ENCODE measurements at regions not wholly inside any gene's neighbourhood (a gene's known extent, or its start where the extent isn't known, plus 50 kb on each side); places are given as distances from the start of the nearest gene placed in this dataset.

DNA sequence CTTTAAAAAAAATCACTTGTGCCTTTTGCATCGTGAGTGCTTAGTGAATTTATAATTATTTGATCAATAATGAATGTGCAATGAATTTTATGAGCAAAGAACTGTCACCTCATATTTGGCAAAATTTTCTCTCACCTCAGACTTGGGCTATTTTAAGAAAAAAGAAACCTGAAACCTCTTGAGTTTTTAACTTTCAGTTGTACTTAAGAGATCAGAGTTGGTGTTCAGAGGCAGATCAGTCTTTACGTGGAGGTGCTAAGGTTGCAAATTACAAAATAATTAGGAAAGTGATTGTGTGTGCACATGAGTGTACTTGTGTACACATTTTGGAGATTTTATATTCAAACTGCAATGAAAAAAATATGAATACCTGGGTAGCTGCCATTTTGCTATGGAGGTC lies 218.7 kb upstream of the RBFOX1 start:
- POLR2A ChIA-PET, result no interaction called here
- CTCF ChIA-PET, result no interaction called here
- no peak for DNase-seq (ENCODE audit: extremely low spot score)
- TF ChIP-seq, protein P1, sequence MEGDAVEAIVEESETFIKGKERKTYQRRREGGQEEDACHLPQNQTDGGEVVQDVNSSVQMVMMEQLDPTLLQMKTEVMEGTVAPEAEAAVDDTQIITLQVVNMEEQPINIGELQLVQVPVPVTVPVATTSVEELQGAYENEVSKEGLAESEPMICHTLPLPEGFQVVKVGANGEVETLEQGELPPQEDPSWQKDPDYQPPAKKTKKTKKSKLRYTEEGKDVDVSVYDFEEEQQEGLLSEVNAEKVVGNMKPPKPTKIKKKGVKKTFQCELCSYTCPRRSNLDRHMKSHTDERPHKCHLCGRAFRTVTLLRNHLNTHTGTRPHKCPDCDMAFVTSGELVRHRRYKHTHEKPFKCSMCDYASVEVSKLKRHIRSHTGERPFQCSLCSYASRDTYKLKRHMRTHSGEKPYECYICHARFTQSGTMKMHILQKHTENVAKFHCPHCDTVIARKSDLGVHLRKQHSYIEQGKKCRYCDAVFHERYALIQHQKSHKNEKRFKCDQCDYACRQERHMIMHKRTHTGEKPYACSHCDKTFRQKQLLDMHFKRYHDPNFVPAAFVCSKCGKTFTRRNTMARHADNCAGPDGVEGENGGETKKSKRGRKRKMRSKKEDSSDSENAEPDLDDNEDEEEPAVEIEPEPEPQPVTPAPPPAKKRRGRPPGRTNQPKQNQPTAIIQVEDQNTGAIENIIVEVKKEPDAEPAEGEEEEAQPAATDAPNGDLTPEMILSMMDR (IDR thresholded peaks at IDR 0.05; ENCODE audit: control extremely low read depth, extremely low read depth, low read depth, missing control alignments), result no peak

DNA sequence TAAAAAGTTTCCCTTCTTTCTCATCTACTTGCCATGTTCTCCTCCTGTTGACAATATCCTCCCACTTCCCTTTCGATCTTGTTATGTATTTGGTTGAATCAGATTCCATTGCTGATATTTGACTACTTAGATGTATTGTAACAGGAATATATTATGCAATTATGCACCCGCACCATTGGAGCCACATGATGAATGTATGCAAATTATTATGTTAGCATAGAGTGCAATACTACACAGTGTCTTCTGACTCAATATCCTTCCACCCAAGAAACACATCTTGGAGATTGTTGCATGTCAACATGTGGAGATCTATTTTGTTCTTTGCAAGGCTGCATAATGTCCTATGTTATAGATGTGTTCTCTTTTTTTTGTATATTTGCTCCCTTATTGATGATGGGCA lies 219.2 kb upstream of the RBFOX1 start:
- POLR2A ChIA-PET, result no interaction called here
- no peak for DNase-seq (ENCODE audit: extremely low spot score)
- CTCF ChIA-PET, result no interaction called here

DNA sequence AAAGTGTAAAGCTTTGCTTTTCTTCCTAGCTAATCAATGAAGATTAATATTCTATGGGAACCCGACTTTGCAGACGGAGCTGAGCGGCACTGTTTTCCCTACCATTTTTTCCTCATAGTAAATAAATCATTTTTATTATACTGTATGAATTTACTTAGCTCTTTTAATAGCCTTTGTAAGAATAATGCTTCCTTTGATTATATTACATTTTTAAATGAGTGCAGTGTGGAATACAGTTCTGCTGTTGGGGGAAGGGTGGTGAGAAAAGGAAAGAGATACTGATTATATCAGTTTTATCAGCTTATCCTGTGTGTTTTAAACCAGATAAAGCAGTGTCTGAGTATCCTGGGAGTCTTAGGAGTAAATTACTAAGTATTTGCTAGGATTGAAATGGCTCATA lies 221.4 kb upstream of the RBFOX1 start:
- ChIA-PET POLR2A (no interaction called here), CTCF (interaction anchor here (0.6 to 0.8 kb wide), 2 partner anchors 10 to 44 kb away, joined by 3 read pairs; no protein-coding TSS in a partner anchor)
- no peak for DNase-seq (ENCODE audit: extremely low spot score)
- TF ChIP-seq, protein P1 (IDR thresholded peaks at IDR 0.05; ENCODE audit: control extremely low read depth, extremely low read depth, low read depth, missing control alignments), result no peak

More for the DNA sequence above, 219.2 kb upstream of the RBFOX1 start:
- TF ChIP-seq, protein P1 (IDR thresholded peaks at IDR 0.05; ENCODE audit: control extremely low read depth, extremely low read depth, low read depth, missing control alignments), result no peak

DNA sequence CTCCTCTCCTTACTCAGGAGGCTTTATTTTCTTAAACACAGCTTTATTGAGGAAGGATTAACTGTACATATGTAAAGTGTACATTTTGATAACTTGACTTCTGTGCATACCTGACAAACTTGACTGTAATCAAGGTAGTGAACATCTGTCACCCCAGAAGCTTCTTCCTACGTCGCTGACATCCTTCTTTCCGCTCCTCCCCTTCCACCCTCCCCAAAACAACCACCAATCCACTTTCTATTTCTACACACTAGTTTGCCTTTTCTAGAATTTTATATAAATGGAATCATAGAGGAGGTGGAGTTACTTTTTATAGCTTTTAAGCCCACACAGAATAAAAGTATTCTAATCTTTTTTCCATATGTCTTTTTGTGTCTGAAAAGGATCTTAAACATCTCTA lies 225.2 kb upstream of the RBFOX1 start:
- DNase-seq (ENCODE audit: extremely low spot score), result no peak
- CTCF ChIA-PET, result no interaction called here
- TF ChIP-seq, protein P1 (IDR thresholded peaks at IDR 0.05; ENCODE audit: control extremely low read depth, extremely low read depth, low read depth, missing control alignments), result no peak
- POLR2A ChIA-PET, result no interaction called here

DNA sequence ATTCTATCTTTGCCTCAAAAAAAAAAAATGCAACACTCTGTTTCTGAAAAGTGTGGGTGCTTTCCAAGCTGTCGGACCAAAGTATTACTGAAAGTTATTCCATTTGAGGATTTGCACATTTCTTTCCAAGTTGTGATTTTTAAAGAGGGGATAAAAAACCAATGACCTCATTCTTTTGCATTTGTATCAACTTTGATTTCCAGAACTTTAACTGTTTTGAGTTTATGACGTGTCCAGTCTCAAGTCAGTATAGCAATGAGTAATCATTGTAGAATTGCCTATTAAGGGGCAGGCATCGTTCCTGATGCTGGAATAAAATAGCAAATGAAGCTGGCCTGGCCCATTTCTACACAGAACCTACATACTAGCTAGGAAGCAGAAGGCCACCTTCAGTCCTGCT lies 229.6 kb upstream of the RBFOX1 start:
- POLR2A ChIA-PET, result no interaction called here
- DNase-seq (ENCODE audit: extremely low spot score), result no peak
- TF ChIP-seq, protein P1 (IDR thresholded peaks at IDR 0.05; ENCODE audit: control extremely low read depth, extremely low read depth, low read depth, missing control alignments), result no peak
- CTCF ChIA-PET, result interaction anchor here (0.9 kb wide), 1 partner anchor 14 kb away, joined by 3 read pairs; no protein-coding TSS in a partner anchor

DNA sequence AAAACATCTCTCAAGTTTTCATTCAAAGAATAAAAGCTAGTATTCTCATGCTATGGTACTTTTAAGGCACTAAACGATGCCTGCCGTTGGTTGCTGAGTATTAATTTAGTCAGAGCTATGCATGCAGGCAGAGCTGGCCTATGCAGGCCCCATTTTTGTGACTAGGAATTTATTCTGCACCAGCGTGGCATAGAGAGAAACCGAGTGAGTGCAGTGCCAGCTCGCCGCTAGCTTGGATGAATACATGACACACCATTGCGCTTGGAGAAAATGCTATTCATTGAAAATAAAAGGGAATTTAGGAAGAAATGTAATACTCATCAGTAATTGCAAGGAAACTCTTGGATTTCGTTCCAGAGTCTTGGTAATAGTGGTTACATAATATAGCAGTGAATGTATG lies 231.6 kb upstream of the RBFOX1 start:
- ChIA-PET POLR2A (no interaction called here), CTCF (no interaction called here)
- TF ChIP-seq, protein P1 (IDR thresholded peaks at IDR 0.05; ENCODE audit: control extremely low read depth, extremely low read depth, low read depth, missing control alignments), result no peak
- no peak for DNase-seq (ENCODE audit: extremely low spot score)

DNA sequence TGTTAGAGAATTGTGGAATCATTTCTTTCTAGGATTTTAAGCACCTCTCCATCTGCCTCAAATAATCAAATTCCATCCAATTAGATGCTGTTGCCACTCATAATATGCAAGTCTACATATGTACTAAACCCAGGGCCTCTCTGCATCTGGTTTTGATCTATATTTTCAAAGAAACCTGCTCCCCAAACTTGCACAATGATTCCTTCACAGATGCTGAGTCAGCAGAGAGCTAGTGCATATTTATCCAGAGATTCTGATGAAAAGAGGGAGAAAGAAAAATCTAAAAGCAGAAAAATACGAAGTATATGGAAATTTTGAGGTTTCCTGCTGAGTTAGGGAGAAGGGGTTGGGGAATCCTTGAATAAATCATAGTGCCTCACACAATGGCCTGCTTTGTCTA lies 235.1 kb upstream of the RBFOX1 start:
- POLR2A ChIA-PET, result no interaction called here
- TF ChIP-seq, protein P1 (IDR thresholded peaks at IDR 0.05; ENCODE audit: control extremely low read depth, extremely low read depth, low read depth, missing control alignments), result no peak
- CTCF ChIA-PET, result no interaction called here
- DNase-seq (ENCODE audit: extremely low spot score), result no peak
